OCI-LY1 (cell line): ENCODE measurements at regions not wholly inside any gene's neighbourhood (a gene's known extent, or its start where the extent isn't known, plus 50 kb on each side); places are given as distances from the start of the nearest gene placed in this dataset.
"Not testable (repeated sequence)": the region's sequence is repeated elsewhere in the genome, so short reads cannot be mapped to it uniquely, and the experiment has no call there.

ENCODE experiments used
- H2AFZ ChIP-seq: fragments of 200-600 bp; sonication (generic), shearing (Covaris generic); 2 replicates; pipeline ENCODE4 v1.6.0; 2014; ENCODE audit warnings: antibody characterized with exemption, mild to moderate bottlenecking, low read length
- H3F3A ChIP-seq: fragments of 200-600 bp; sonication (generic), shearing (Covaris generic); 2 replicates; pipeline ENCODE4 v1.6.0; 2014; ENCODE audit warnings: mild to moderate bottlenecking, antibody characterized with exemption, low read length, moderate library complexity; ENCODE audit not compliant: insufficient read depth
- H3K27ac ChIP-seq: fragments of 200-600 bp; sonication (generic); 2 replicates; pipeline ENCODE4 v1.5.1; 2014; ENCODE audit warnings: low read length, mixed run types, mild to moderate bottlenecking, low read depth; ENCODE audit not compliant: poor library complexity, severe bottlenecking
- H3K27me3 ChIP-seq: fragments of 200-600 bp; sonication (generic); 2 replicates; pipeline ENCODE4 v1.6.0; 2014; ENCODE audit warnings: antibody characterized with exemption, mild to moderate bottlenecking, low read length, moderate library complexity; ENCODE audit not compliant: insufficient read depth
- H3K36me3 ChIP-seq: fragments of 200-600 bp; sonication (generic); 2 replicates; pipeline ENCODE4 v1.6.1; 2014; ENCODE audit warnings: mild to moderate bottlenecking, antibody characterized with exemption, low read length, moderate library complexity, mixed read lengths; ENCODE audit not compliant: insufficient read depth
- H3K4me1 ChIP-seq: fragments of 200-600 bp; sonication (generic); 2 replicates; pipeline ENCODE4 v1.5.1; 2014; ENCODE audit warnings: mild to moderate bottlenecking, low read length, moderate library complexity; ENCODE audit not compliant: insufficient read depth, severe bottlenecking
- H3K4me2 ChIP-seq: fragments of 200-600 bp; sonication (generic), shearing (Covaris generic); 2 replicates; pipeline ENCODE4 v1.6.1; 2014; ENCODE audit warnings: low read length
- H3K4me3 ChIP-seq: fragments of 200-600 bp; sonication (generic); 2 replicates; pipeline ENCODE4 v1.5.1; 2014; ENCODE audit warnings: low read length, low read depth, mild to moderate bottlenecking, mixed read lengths; ENCODE audit not compliant: poor library complexity, severe bottlenecking
- H3K79me2 ChIP-seq: fragments of 200-600 bp; shearing (Covaris generic); 2 replicates; pipeline ENCODE4 v1.6.1; 2016; ENCODE audit warnings: mixed run types, low read length, mixed read lengths; ENCODE audit not compliant: insufficient read depth
- H3K9ac ChIP-seq: fragments of 200-600 bp; sonication (generic), shearing (Covaris generic); 2 replicates; pipeline ENCODE4 v1.6.1; 2014; ENCODE audit warnings: mild to moderate bottlenecking, low read length, mixed read lengths
- H3K9me2 ChIP-seq: fragments of 200-600 bp; sonication (generic), shearing (Covaris generic); 2 replicates; pipeline ENCODE4 v1.6.1; 2014; ENCODE audit warnings: low read depth, mild to moderate bottlenecking, low read length, mixed read lengths
- H3K9me3 ChIP-seq: fragments of 200-600 bp; shearing (Covaris generic); 2 replicates; pipeline ENCODE4 v1.6.1; 2014; ENCODE audit warnings: low read length, mixed read lengths
- H4K20me1 ChIP-seq: fragments of 200-600 bp; sonication (generic), shearing (Covaris generic); 2 replicates; pipeline ENCODE4 v1.6.0; 2016; ENCODE audit warnings: mild to moderate bottlenecking, low read length; ENCODE audit not compliant: insufficient read depth
- CTCF ChIP-seq: fragments of 200-600 bp; sonication (generic), shearing (Covaris generic); IDR thresholded peaks from 2 replicates; pipeline ENCODE4 v1.5.1; 2017; ENCODE audit warnings: mild to moderate bottlenecking, antibody characterized with exemption, low read length, moderate library complexity, mixed read lengths
- EZH2 ChIP-seq: fragments of 200-600 bp; sonication (generic), shearing (Covaris generic); IDR thresholded peaks from 2 replicates; pipeline ENCODE4 v1.8.0; 2017; ENCODE audit warnings: borderline replicate concordance, mixed run types, mild to moderate bottlenecking, antibody characterized with exemption, low read length, moderate library complexity, mixed read lengths

DNA sequence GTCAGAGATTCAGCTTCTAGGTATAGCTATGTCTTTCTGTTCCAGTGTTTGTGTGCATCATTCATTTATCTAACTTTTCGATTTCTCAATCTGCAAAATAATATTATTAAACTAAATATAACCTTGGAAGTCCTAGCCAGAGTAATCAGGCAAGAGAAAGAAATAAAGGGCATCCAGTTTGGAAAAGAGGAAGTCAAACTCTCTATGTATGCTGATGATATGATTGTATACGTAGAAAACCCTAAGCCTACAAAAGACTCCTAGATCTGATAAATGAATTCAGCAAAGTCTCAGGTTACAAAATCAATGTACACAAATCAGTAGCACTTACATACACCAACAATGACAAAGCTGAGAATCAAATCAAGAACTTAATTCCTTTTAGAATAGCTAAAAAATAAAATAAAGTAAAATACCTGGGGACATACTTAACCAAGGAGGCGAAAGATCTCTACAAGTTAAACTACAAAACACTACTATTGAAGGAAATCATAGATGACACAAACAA lies 718.2 kb downstream of the NTRK3 start:
- no peak overlapping the region for H3K4me3 ChIP-seq
- no peaks in the 10 kb centered on the region for H3K9me3 ChIP-seq
- H3K27me3 ChIP-seq: no peaks in the 10 kb centered on the region
- no peak overlapping the region for H3K9ac ChIP-seq
- no peaks in the 10 kb centered on the region for H4K20me1 ChIP-seq
- H2AFZ ChIP-seq: no peak overlapping the region
- H3K79me2 ChIP-seq: no peaks in the 10 kb centered on the region
- H3K4me2 ChIP-seq: no peak overlapping the region
- no peaks in the 10 kb centered on the region for H3K4me1 ChIP-seq
- no peaks in the 10 kb centered on the region for H3F3A ChIP-seq
- H3K9me2 ChIP-seq: no peaks in the 10 kb centered on the region
- TF ChIP-seq CTCF: no peak
- H3K36me3 ChIP-seq: no peaks in the 10 kb centered on the region
- no peak overlapping the region for H3K27ac ChIP-seq

DNA sequence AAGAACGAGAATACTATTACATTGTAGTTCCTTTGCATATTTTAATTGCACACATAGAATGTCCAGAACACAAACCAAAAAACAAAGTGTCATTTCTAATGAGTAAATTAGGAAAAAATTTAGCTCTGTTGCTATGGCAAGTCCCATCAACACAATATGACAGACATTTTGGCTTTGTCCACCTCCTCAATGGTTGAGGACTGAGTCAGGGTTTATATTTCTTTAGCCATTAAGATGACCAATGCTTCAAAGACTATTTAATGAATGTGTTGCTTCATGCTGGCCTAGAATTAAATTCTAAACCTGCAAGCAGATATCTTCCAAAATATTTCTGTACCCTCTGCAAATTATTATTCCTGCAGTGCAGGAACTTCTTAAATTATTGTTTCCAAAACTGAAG lies 719.2 kb downstream of the NTRK3 start:
- no peaks in the 10 kb centered on the region for H3K9me3 ChIP-seq
- no peak overlapping the region for H3K9ac ChIP-seq
- no peaks in the 10 kb centered on the region for H3F3A ChIP-seq
- no peaks in the 10 kb centered on the region for H3K36me3 ChIP-seq
- no peak overlapping the region for H3K4me3 ChIP-seq
- no peaks in the 10 kb centered on the region for H3K4me1 ChIP-seq
- no peaks in the 10 kb centered on the region for H3K27me3 ChIP-seq
- TF ChIP-seq CTCF: no peak
- TF ChIP-seq EZH2: no peak
- H3K79me2 ChIP-seq: no peaks in the 10 kb centered on the region
- no peak overlapping the region for H2AFZ ChIP-seq
- no peaks in the 10 kb centered on the region for H3K9me2 ChIP-seq
- H4K20me1 ChIP-seq: no peaks in the 10 kb centered on the region
- no peak overlapping the region for H3K4me2 ChIP-seq
- H3K27ac ChIP-seq: no peak overlapping the region

DNA sequence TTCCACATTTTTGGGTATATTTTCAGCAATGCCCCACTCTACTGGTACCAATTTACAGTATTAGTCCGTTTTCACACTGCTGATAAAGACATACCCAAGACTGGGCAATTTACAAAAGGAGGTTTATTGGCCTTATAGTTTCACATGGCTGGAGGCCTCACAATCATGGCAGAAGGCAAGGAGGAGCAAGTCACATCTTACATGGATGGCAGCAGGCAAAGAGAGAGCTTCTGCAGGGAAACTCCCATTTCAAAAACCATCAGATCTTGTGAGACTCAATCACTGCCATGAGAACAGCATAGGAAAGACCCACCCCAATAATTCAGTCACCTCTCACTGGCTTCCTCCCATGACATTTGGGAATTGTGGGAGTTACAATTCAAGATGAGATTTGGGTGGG lies 722.9 kb downstream of the NTRK3 start:
- not testable (repeated sequence) for H3K9me2 ChIP-seq, H3K4me2 ChIP-seq, H3K4me1 ChIP-seq, H3K9ac ChIP-seq, H3K9me3 ChIP-seq, H4K20me1 ChIP-seq, H3K27ac ChIP-seq, H3K27me3 ChIP-seq, H3K79me2 ChIP-seq, H3K4me3 ChIP-seq, H3K36me3 ChIP-seq, H2AFZ ChIP-seq, H3F3A ChIP-seq

GRCh38 chr15:87528873-87529272 lies 727.7 kb downstream of the NTRK3 start:
- Histone ChIP-seq H3F3A (no peaks in the 10 kb centered on the region), H3K4me3 (no peak overlapping the region), H3K27ac (no peak overlapping the region), H3K4me1 (no peaks in the 10 kb centered on the region), H3K9me3 (no peaks in the 10 kb centered on the region), H4K20me1 (no peaks in the 10 kb centered on the region), H3K4me2 (no peak overlapping the region), H3K36me3 (no peaks in the 10 kb centered on the region), H3K79me2 (no peaks in the 10 kb centered on the region), H2AFZ (no peak overlapping the region), H3K9me2 (no peaks in the 10 kb centered on the region), H3K27me3 (no peaks in the 10 kb centered on the region), H3K9ac (no peak overlapping the region)
- no peak for TF ChIP-seq EZH2
- TF ChIP-seq CTCF: no peak
